Gastrocnemius medialis (tissue), 4 donors: ENCODE measurements at regions not wholly inside any gene's neighbourhood (a gene's known extent, or its start where the extent isn't known, plus 50 kb on each side); places are given as distances from the start of the nearest gene placed in this dataset.

ENCODE experiments used
- POLR2A ChIP-seq, 2 donors: fragments of 450-650 bp; IDR thresholded peaks; one replicate each; pipeline ENCODE4 v1.6.1; 2017; ENCODE audit warnings: antibody characterized with exemption in 2 of 2, mild to moderate bottlenecking in 2 of 2, moderate library complexity in 2 of 2
- TF ChIP-seq, protein P1 (sequence below), 5 experiments: fragments of 450-650 bp in 3 of 5; fragments of 200-600 bp in 2 of 5; sonication (generic) in 2 of 5; IDR thresholded peaks in 4 of 5; conservative IDR thresholded peaks in 1 of 5; 1 replicate in 4 of 5; 2 replicates in 1 of 5; pipeline ENCODE4 v1.5.1; 2016 to 2019; ENCODE audit warnings: antibody characterized with exemption in 5 of 5, mild to moderate bottlenecking in 3 of 5, moderate library complexity in 3 of 5

- TF ChIP-seq, protein P1, sequence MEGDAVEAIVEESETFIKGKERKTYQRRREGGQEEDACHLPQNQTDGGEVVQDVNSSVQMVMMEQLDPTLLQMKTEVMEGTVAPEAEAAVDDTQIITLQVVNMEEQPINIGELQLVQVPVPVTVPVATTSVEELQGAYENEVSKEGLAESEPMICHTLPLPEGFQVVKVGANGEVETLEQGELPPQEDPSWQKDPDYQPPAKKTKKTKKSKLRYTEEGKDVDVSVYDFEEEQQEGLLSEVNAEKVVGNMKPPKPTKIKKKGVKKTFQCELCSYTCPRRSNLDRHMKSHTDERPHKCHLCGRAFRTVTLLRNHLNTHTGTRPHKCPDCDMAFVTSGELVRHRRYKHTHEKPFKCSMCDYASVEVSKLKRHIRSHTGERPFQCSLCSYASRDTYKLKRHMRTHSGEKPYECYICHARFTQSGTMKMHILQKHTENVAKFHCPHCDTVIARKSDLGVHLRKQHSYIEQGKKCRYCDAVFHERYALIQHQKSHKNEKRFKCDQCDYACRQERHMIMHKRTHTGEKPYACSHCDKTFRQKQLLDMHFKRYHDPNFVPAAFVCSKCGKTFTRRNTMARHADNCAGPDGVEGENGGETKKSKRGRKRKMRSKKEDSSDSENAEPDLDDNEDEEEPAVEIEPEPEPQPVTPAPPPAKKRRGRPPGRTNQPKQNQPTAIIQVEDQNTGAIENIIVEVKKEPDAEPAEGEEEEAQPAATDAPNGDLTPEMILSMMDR (IDR thresholded peaks at IDR 0.05 in 4 of 5, conservative IDR thresholded peaks at IDR 0.05 in 1 of 5), result no peak
- TF ChIP-seq POLR2A (IDR thresholded peaks at IDR 0.05), result no peak
These were observed 171.1 kb downstream of the SOD2 start for GRCh38 chr6:159521962-159522361.
